HL-60 (cell line): ENCODE measurements at regions not wholly inside any gene's neighbourhood (a gene's known extent, or its start where the extent isn't known, plus 50 kb on each side); places are given as distances from the start of the nearest gene placed in this dataset.

Experiments
- CTCF ChIP-seq: IDR thresholded peaks from one replicate; pipeline ENCODE4 v1.5.1; 2011; ENCODE audit warnings: low read length, control low read depth, inconsistent platforms; ENCODE audit not compliant: insufficient read depth
- GABPA ChIP-seq: IDR thresholded peaks from 2 replicates; pipeline ENCODE4 v1.6.1; 2012; ENCODE audit warnings: low read depth
- REST ChIP-seq: IDR thresholded peaks from 2 replicates; pipeline ENCODE4 v1.6.1; 2012; ENCODE audit warnings: low read depth; ENCODE audit not compliant: insufficient replicate concordance

GRCh38 chr4:81826817-81827424 is 355.2 kb upstream of the RASGEF1B start:
- no peak for TF ChIP-seq CTCF
- no peak for TF ChIP-seq REST
- no peak for TF ChIP-seq GABPA
